ENCODE measurements at regions not wholly inside any gene's neighbourhood (a gene's known extent, or its start where the extent isn't known, plus 50 kb on each side); places are given as distances from the start of the nearest gene placed in this dataset.

DNA sequence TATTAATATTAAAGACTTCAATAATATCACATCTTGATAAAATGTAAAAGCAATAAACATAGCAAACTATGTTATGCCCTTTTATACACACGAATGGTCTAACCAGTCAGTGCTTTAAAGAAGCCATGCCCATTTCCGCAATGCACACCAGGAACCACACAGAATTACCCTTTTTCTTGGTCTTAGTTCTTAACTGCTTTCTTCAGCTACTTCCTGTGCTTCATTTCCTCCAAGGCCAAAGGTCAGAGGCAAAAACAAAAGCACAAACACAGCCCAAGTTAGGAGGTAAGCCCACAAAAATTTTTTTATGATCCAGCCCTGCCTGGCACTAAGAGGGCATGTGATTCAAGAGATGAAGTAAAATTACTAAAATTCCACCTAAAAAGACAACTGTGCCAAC, 267.2 kb downstream of the FBXO15 start:
- H3K9ac ChIP-seq (ENCODE audit: low read depth in 1 of 3, low read length in 3 of 3) = no peak overlapping the region
- H3K9me3 ChIP-seq (ENCODE audit: control insufficient read depth in 3 of 3, low read length in 3 of 3) = peaks cover 0 to 2% (median 0%) of the 10 kb centered on the region in 3 donors
- no peak overlapping the region for H3K27ac ChIP-seq (ENCODE audit: low read depth, low read length)
- no peaks in the 10 kb centered on the region for H3K4me1 ChIP-seq (ENCODE audit: control insufficient read depth in 3 of 3, insufficient read depth in 3 of 3, low read length in 3 of 3)
- no peak overlapping the region for H3K4me3 ChIP-seq (ENCODE audit: low read length in 3 of 3)
- H3K36me3 ChIP-seq (ENCODE audit: control insufficient read depth in 3 of 3, insufficient read depth in 3 of 3, low read length in 3 of 3) = no peaks in the 10 kb centered on the region
- no peaks in the 10 kb centered on the region for H3K27me3 ChIP-seq (ENCODE audit: control insufficient read depth in 3 of 3, insufficient read depth in 3 of 3, low read length in 3 of 3)

DNA sequence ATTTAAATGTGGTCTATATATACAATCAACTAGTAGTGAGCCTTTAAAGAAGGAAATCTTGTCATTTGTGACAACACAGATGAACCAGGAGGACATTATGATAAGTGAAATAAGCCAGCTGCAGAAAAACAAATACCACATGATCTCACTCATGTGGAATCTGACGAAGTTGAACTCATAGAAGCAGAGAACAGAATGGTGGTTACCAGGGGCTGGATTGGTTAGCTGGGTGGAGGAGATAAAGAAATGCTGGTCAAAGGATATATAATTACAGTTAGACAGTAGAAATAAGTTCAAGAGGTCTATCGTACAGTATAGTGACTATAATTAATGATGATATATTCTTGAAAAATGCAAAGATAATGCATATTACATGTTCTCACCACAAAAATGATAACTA, 267.9 kb downstream of the FBXO15 start:
- no peak overlapping the region for H3K9ac ChIP-seq (ENCODE audit: low read depth in 1 of 3, low read length in 3 of 3)
- H3K4me1 ChIP-seq (ENCODE audit: control insufficient read depth in 3 of 3, insufficient read depth in 3 of 3, low read length in 3 of 3) = no peaks in the 10 kb centered on the region
- peaks cover 0 to 2% (median 0%) of the 10 kb centered on the region in 3 donors for H3K9me3 ChIP-seq (ENCODE audit: control insufficient read depth in 3 of 3, low read length in 3 of 3)
- H3K27ac ChIP-seq (ENCODE audit: low read depth, low read length) = no peak overlapping the region
- no peaks in the 10 kb centered on the region for H3K27me3 ChIP-seq (ENCODE audit: control insufficient read depth in 3 of 3, insufficient read depth in 3 of 3, low read length in 3 of 3)
- H3K4me3 ChIP-seq (ENCODE audit: low read length in 3 of 3) = no peak overlapping the region
- H3K36me3 ChIP-seq (ENCODE audit: control insufficient read depth in 3 of 3, insufficient read depth in 3 of 3, low read length in 3 of 3) = no peaks in the 10 kb centered on the region

- H3K9me3 ChIP-seq (ENCODE audit: control insufficient read depth in 3 of 3, low read length in 3 of 3) = peaks cover 0 to 2% (median 0%) of the 10 kb centered on the region in 3 donors
- H3K4me1 ChIP-seq (ENCODE audit: control insufficient read depth in 3 of 3, insufficient read depth in 3 of 3, low read length in 3 of 3) = no peaks in the 10 kb centered on the region
- no peaks in the 10 kb centered on the region for H3K27me3 ChIP-seq (ENCODE audit: control insufficient read depth in 3 of 3, insufficient read depth in 3 of 3, low read length in 3 of 3)
- H3K27ac ChIP-seq (ENCODE audit: low read depth, low read length) = no peak overlapping the region
- no peak overlapping the region for H3K4me3 ChIP-seq (ENCODE audit: low read length in 3 of 3)
- H3K9ac ChIP-seq (ENCODE audit: low read depth in 1 of 3, low read length in 3 of 3) = no peak overlapping the region
- H3K36me3 ChIP-seq (ENCODE audit: control insufficient read depth in 3 of 3, insufficient read depth in 3 of 3, low read length in 3 of 3) = no peaks in the 10 kb centered on the region
Measured at GRCh38 chr18:73879328-73879727, 268.3 kb downstream of the FBXO15 start.

DNA sequence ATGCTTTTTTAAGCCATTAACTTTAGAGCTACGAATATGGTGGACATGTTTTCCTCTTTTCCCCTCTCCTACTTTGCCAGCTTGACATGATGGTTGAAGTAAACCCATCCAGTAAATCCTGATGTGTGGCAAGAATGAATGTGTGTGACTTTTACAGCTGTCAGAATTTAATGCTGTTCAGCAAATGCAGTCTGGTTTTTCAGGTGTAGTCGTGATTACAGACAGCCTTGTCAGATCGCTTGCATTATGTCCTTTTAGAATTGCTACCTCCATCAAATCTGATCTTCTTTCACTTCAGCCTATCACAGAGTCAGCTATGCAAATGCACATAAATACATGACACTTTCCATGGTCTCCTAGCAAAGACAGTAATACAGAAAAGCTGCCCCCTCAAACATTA, 278.5 kb downstream of the FBXO15 start:
- H3K9me3 ChIP-seq (ENCODE audit: control insufficient read depth in 3 of 3, low read length in 3 of 3) = no peaks in the 10 kb centered on the region
- no peaks in the 10 kb centered on the region for H3K4me1 ChIP-seq (ENCODE audit: control insufficient read depth in 3 of 3, insufficient read depth in 3 of 3, low read length in 3 of 3)
- H3K9ac ChIP-seq (ENCODE audit: low read depth in 1 of 3, low read length in 3 of 3) = no peak overlapping the region
- H3K27ac ChIP-seq (ENCODE audit: low read depth, low read length) = no peak overlapping the region
- peaks cover 0 to 5% (median 3%) of the 10 kb centered on the region in 3 donors for H3K27me3 ChIP-seq (ENCODE audit: control insufficient read depth in 3 of 3, insufficient read depth in 3 of 3, low read length in 3 of 3)
- H3K36me3 ChIP-seq (ENCODE audit: control insufficient read depth in 3 of 3, insufficient read depth in 3 of 3, low read length in 3 of 3) = no peaks in the 10 kb centered on the region
- no peak overlapping the region for H3K4me3 ChIP-seq (ENCODE audit: low read length in 3 of 3)

- Histone ChIP-seq H3K9me3 (ENCODE audit: control insufficient read depth in 3 of 3, low read length in 3 of 3) (peaks cover 0 to 2% (median 0%) of the 10 kb centered on the region in 3 donors), H3K9ac (ENCODE audit: low read depth in 1 of 3, low read length in 3 of 3) (no peak overlapping the region), H3K27me3 (ENCODE audit: control insufficient read depth in 3 of 3, insufficient read depth in 3 of 3, low read length in 3 of 3) (peaks cover 0 to 6% (median 3%) of the 10 kb centered on the region in 3 donors), H3K27ac (ENCODE audit: low read depth, low read length) (no peak overlapping the region), H3K4me3 (ENCODE audit: low read length in 3 of 3) (no peak overlapping the region), H3K36me3 (ENCODE audit: control insufficient read depth in 3 of 3, insufficient read depth in 3 of 3, low read length in 3 of 3) (no peaks in the 10 kb centered on the region), H3K4me1 (ENCODE audit: control insufficient read depth in 3 of 3, insufficient read depth in 3 of 3, low read length in 3 of 3) (no peaks in the 10 kb centered on the region)
Measured at GRCh38 chr18:73861771-73862170, 285.9 kb downstream of the FBXO15 start.

DNA sequence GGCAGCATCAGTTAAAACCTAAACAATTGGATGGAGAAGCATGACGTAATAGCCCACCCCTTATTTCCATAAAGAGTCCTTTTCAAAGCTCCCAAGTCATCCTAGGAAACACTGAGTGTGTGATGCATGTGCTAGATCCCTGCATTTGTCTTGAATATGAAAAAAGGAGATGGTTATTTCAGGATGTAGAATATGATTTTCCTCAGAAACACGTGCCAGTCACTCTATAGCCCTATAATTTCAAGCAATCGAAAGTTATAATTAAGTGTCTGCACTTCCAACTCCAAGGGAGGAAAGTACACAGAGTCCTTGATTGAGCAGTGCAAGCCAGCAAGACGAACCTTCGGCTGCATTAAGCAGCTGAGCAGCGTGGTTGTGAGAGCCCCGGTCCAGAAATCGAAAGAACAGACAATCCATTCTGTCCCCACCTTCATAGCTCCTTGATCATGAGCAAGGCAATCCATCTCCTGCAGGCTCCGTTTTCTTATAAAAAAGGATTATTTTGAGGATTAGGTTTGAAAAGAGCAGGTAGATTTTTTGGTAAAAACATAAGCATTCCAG, 287.7 kb downstream of the FBXO15 start:
- no peaks in the 10 kb centered on the region for H3K4me1 ChIP-seq (ENCODE audit: control insufficient read depth in 3 of 3, insufficient read depth in 3 of 3, low read length in 3 of 3)
- H3K36me3 ChIP-seq (ENCODE audit: control insufficient read depth in 3 of 3, insufficient read depth in 3 of 3, low read length in 3 of 3) = no peaks in the 10 kb centered on the region
- peaks cover 0 to 6% (median 2%) of the 10 kb centered on the region in 3 donors for H3K27me3 ChIP-seq (ENCODE audit: control insufficient read depth in 3 of 3, insufficient read depth in 3 of 3, low read length in 3 of 3)
- H3K4me3 ChIP-seq (ENCODE audit: low read length in 3 of 3) = no peak overlapping the region
- H3K9ac ChIP-seq (ENCODE audit: low read depth in 1 of 3, low read length in 3 of 3) = no peak overlapping the region
- H3K9me3 ChIP-seq (ENCODE audit: control insufficient read depth in 3 of 3, low read length in 3 of 3) = peaks cover 0 to 2% (median 0%) of the 10 kb centered on the region in 3 donors
- no peak overlapping the region for H3K27ac ChIP-seq (ENCODE audit: low read depth, low read length)

DNA sequence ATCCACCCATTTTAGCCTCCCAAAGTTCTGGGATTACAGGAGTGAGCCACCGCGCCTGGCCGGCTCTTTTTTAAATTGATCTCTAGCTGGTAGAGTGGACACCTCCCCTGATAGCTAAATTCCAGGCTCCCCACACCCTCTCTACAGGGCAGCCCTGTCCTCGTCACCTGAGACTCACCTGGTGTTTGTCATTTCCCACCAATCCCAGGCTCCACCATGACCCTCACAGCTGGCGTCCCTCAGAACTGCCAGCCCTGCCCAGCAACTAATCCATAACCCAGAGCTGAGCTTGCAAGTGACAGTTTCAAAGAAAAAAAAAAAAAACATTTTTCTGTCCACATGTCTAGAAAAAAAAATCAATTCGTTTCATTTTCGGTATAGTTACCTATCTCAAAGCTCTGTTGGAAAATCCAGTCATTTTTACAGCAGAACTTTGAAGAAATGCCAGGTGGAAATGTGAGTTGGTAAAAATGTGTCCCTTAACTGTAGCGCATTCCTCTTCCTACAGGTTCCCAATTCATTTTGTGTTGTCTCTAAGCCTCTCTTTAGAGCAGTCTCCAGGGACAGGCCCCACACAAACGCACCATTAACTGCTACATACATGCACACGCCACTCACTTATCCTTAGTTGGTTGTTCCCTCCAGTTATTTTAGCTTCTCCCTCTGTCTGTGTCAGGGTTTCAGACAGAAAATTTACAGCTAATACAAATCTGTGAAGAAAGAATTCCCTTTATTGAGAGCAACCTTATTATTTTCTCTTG, 294.7 kb downstream of the FBXO15 start:
- Histone ChIP-seq H3K4me1 (ENCODE audit: control insufficient read depth in 3 of 3, insufficient read depth in 3 of 3, low read length in 3 of 3) (no peaks in the 10 kb centered on the region), H3K9me3 (ENCODE audit: control insufficient read depth in 3 of 3, low read length in 3 of 3) (no peaks in the 10 kb centered on the region), H3K9ac (ENCODE audit: low read depth in 1 of 3, low read length in 3 of 3) (no peak overlapping the region), H3K27me3 (ENCODE audit: control insufficient read depth in 3 of 3, insufficient read depth in 3 of 3, low read length in 3 of 3) (no peaks in the 10 kb centered on the region), H3K27ac (ENCODE audit: low read depth, low read length) (no peak overlapping the region), H3K36me3 (ENCODE audit: control insufficient read depth in 3 of 3, insufficient read depth in 3 of 3, low read length in 3 of 3) (no peaks in the 10 kb centered on the region), H3K4me3 (ENCODE audit: low read length in 3 of 3) (no peak overlapping the region)

DNA sequence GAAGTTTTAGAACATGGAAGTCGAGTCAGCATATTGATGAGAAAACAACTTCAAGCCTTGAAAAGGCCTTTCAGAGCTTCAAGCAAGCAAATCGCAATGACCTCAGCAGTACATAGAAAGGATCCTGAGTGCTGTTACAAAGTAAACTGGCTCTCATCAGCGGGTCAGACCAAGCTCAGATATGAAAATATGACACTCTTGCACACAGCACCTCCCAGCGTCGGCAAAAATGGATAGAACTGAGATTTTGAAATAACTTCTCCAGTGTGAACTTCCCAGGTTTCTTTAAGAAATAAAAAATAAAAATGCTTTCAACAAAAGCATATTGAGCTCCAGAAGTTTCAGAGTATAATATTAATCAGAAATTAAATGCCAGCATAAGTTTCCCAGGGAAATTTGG, 296.9 kb downstream of the FBXO15 start:
- no peaks in the 10 kb centered on the region for H3K27me3 ChIP-seq (ENCODE audit: control insufficient read depth in 3 of 3, insufficient read depth in 3 of 3, low read length in 3 of 3)
- no peaks in the 10 kb centered on the region for H3K9me3 ChIP-seq (ENCODE audit: control insufficient read depth in 3 of 3, low read length in 3 of 3)
- H3K9ac ChIP-seq (ENCODE audit: low read depth in 1 of 3, low read length in 3 of 3) = no peak overlapping the region
- H3K36me3 ChIP-seq (ENCODE audit: control insufficient read depth in 3 of 3, insufficient read depth in 3 of 3, low read length in 3 of 3) = no peaks in the 10 kb centered on the region
- H3K27ac ChIP-seq (ENCODE audit: low read depth, low read length) = no peak overlapping the region
- no peaks in the 10 kb centered on the region for H3K4me1 ChIP-seq (ENCODE audit: control insufficient read depth in 3 of 3, insufficient read depth in 3 of 3, low read length in 3 of 3)
- H3K4me3 ChIP-seq (ENCODE audit: low read length in 3 of 3) = no peak overlapping the region

DNA sequence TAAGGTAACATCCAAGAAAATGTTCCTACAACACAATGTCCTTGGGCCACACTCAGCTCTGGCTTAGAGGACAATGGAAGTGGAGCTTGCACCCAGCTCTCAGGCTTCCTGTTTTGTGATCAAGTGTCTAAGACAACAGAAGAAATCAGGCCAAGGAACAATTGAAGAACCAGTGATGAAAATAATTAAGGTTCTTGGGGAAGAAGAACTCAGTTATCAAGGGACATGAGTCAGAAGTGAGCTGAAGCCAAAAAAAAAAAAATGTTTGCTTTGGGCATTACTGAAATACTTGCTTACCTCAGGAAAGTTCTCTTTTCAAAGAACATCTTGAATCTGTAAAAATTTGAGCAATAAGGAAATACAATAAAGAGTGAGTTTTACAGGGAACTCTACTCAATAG, 299.0 kb downstream of the FBXO15 start:
- no peak overlapping the region for H3K9ac ChIP-seq (ENCODE audit: low read depth in 1 of 3, low read length in 3 of 3)
- no peaks in the 10 kb centered on the region for H3K4me1 ChIP-seq (ENCODE audit: control insufficient read depth in 3 of 3, insufficient read depth in 3 of 3, low read length in 3 of 3)
- H3K27ac ChIP-seq (ENCODE audit: low read depth, low read length) = no peak overlapping the region
- H3K36me3 ChIP-seq (ENCODE audit: control insufficient read depth in 3 of 3, insufficient read depth in 3 of 3, low read length in 3 of 3) = no peaks in the 10 kb centered on the region
- no peak overlapping the region for H3K4me3 ChIP-seq (ENCODE audit: low read length in 3 of 3)
- H3K27me3 ChIP-seq (ENCODE audit: control insufficient read depth in 3 of 3, insufficient read depth in 3 of 3, low read length in 3 of 3) = peaks cover 0 to 5% (median under 1%) of the 10 kb centered on the region in 3 donors
- no peaks in the 10 kb centered on the region for H3K9me3 ChIP-seq (ENCODE audit: control insufficient read depth in 3 of 3, low read length in 3 of 3)

DNA sequence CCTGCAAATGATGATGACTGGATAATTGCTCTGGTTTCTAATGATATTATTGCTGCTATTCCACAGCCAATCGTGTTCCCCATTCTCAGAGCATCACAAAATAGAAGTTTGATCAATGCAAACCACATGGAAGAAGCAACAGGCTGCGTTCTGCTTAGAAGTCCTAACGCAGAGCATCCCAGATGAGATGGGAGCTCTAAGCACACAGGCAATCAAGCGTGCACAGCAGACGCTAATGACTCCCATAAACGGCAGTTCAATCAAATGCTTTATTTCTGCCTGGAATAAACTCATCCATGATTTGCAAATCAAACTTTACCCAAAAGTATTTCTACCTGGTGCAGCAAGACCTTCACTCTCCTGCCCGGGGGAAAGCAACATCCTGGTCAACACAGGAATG, 304.2 kb downstream of the FBXO15 start:
- no peaks in the 10 kb centered on the region for H3K4me1 ChIP-seq (ENCODE audit: control insufficient read depth in 3 of 3, insufficient read depth in 3 of 3, low read length in 3 of 3)
- no peaks in the 10 kb centered on the region for H3K9me3 ChIP-seq (ENCODE audit: control insufficient read depth in 3 of 3, low read length in 3 of 3)
- peaks cover 0 to 9% (median 6%) of the 10 kb centered on the region in 3 donors for H3K27me3 ChIP-seq (ENCODE audit: control insufficient read depth in 3 of 3, insufficient read depth in 3 of 3, low read length in 3 of 3)
- H3K9ac ChIP-seq (ENCODE audit: low read depth in 1 of 3, low read length in 3 of 3) = no peak overlapping the region
- no peaks in the 10 kb centered on the region for H3K36me3 ChIP-seq (ENCODE audit: control insufficient read depth in 3 of 3, insufficient read depth in 3 of 3, low read length in 3 of 3)
- no peak overlapping the region for H3K4me3 ChIP-seq (ENCODE audit: low read length in 3 of 3)
- no peak overlapping the region for H3K27ac ChIP-seq (ENCODE audit: low read depth, low read length)

Measured in skeletal muscle tissue (tissue), 3 donors.